ENCODE measurements at regions not wholly inside any gene's neighbourhood (a gene's known extent, or its start where the extent isn't known, plus 50 kb on each side); places are given as distances from the start of the nearest gene placed in this dataset.
"Not testable (repeated sequence)": the region's sequence is repeated elsewhere in the genome, so short reads cannot be mapped to it uniquely, and the experiment has no call there.

- DNase-seq (ENCODE audit: low read depth, low spot score): not testable (repeated sequence)
Observed at GRCh38 chr17:36695710-36696109, 94.3 kb downstream of the MRM1 start.

GRCh38 chr17:36696805-36697204, 95.4 kb downstream of the MRM1 start:
- no peak for DNase-seq (ENCODE audit: low read depth, low spot score)

GRCh38 chr17:36697903-36698530, 96.6 kb downstream of the MRM1 start:
- DNase-seq (ENCODE audit: low read depth, low spot score): no peak

- no peak for DNase-seq (ENCODE audit: low read depth, low spot score)
Observed at GRCh38 chr17:36701429-36702099, 100.2 kb downstream of the MRM1 start.

GRCh38 chr17:36702636-36703035, 101.3 kb downstream of the MRM1 start:
- no peak for DNase-seq (ENCODE audit: low read depth, low spot score)

GRCh38 chr17:36703860-36704266, 102.5 kb downstream of the MRM1 start:
- DNase-seq (ENCODE audit: low read depth, low spot score): no peak

- DNase-seq (ENCODE audit: low read depth, low spot score): no peak
Observed at GRCh38 chr17:36705283-36705795, 104.0 kb downstream of the MRM1 start.

- no peak for DNase-seq (ENCODE audit: low read depth, low spot score)
Observed at GRCh38 chr17:36705874-36706731, 104.7 kb downstream of the MRM1 start.

GRCh38 chr17:36707904-36708303, 106.5 kb downstream of the MRM1 start:
- DNase-seq (ENCODE audit: low read depth, low spot score): no peak

GRCh38 chr17:36714789-36715188, 113.4 kb downstream of the MRM1 start:
- no peak for DNase-seq (ENCODE audit: low read depth, low spot score)

GRCh38 chr17:36715951-36716350, 114.6 kb downstream of the MRM1 start:
- no peak for DNase-seq (ENCODE audit: low read depth, low spot score)

GRCh38 chr17:36717088-36717487, 115.7 kb downstream of the MRM1 start:
- DNase-seq (ENCODE audit: low read depth, low spot score): no peak

GRCh38 chr17:36720131-36720530, 118.7 kb downstream of the MRM1 start:
- no peak for DNase-seq (ENCODE audit: low read depth, low spot score)

- DNase-seq (ENCODE audit: low read depth, low spot score): no peak
Observed at GRCh38 chr17:36721560-36722120, 120.3 kb downstream of the MRM1 start.

GRCh38 chr17:36722121-36722902, 120.9 kb downstream of the MRM1 start:
- no peak for DNase-seq (ENCODE audit: low read depth, low spot score)

- no peak for DNase-seq (ENCODE audit: low read depth, low spot score)
Observed at GRCh38 chr17:36722903-36723263, 121.5 kb downstream of the MRM1 start.

- no peak for DNase-seq (ENCODE audit: low read depth, low spot score)
Observed at GRCh38 chr17:36723459-36724025, 122.2 kb downstream of the MRM1 start.

GRCh38 chr17:36726199-36726598, 124.8 kb downstream of the MRM1 start:
- no peak for DNase-seq (ENCODE audit: low read depth, low spot score)

- DNase-seq (ENCODE audit: low read depth, low spot score): no peak
Observed at GRCh38 chr17:36727052-36727451, 125.7 kb downstream of the MRM1 start.

GRCh38 chr17:36727577-36727976, 126.2 kb downstream of the MRM1 start:
- DNase-seq (ENCODE audit: low read depth, low spot score): no peak

Data from iPS DF 19.7 (cell line).